ENCODE measurements at regions not wholly inside any gene's neighbourhood (a gene's known extent, or its start where the extent isn't known, plus 50 kb on each side); places are given as distances from the start of the nearest gene placed in this dataset.
"Not testable (repeated sequence)": the region's sequence is repeated elsewhere in the genome, so short reads cannot be mapped to it uniquely, and the experiment has no call there.

- peaks cover 7 to 11% of the 10 kb centered on the region in 2 donors for H3K27me3 Mint-ChIP-seq
- ATAC-seq (replicated peaks) = no peak
These were observed 55.7 kb upstream of the RNPC3 start for GRCh38 chr1:103469801-103470200.

GRCh38 chr1:103467100-103467499, 58.4 kb upstream of the RNPC3 start:
- H3K36me3 Mint-ChIP-seq = no peaks in the 10 kb centered on the region
- ATAC-seq (replicated peaks) (no peak), DNase-seq (no peak)
- H3K27me3 Mint-ChIP-seq = peaks cover 11 to 12% of the 10 kb centered on the region in 2 donors
- H3K4me3 Mint-ChIP-seq = no peak overlapping the region
- no peak overlapping the region for H3K27ac Mint-ChIP-seq
- peaks cover 0 to 4% of the 10 kb centered on the region in 2 donors for H3K9me3 Mint-ChIP-seq
- H3K4me1 Mint-ChIP-seq = no peaks in the 10 kb centered on the region

More at GRCh38 chr1:103469801-103470200, 55.7 kb upstream of the RNPC3 start:
- H3K27ac Mint-ChIP-seq = no peak overlapping the region
- peaks cover 0 to 4% of the 10 kb centered on the region in 2 donors for H3K9me3 Mint-ChIP-seq
- H3K36me3 Mint-ChIP-seq = no peaks in the 10 kb centered on the region
- no peak overlapping the region for H3K4me3 Mint-ChIP-seq
- H3K4me1 Mint-ChIP-seq = no peaks in the 10 kb centered on the region
- no peak for DNase-seq

- Mint-ChIP-seq H3K4me1 (no peaks in the 10 kb centered on the region), H3K9me3 (no peaks in the 10 kb centered on the region), H3K4me3 (no peak overlapping the region), H3K36me3 (no peaks in the 10 kb centered on the region), H3K27ac (no peak overlapping the region), H3K27me3 (peaks cover 0 to 5% of the 10 kb centered on the region in 2 donors)
- DNase-seq (no peak), ATAC-seq (replicated peaks) (peak in 1 of 2 donors; percentile 51)
These were observed 64.1 kb upstream of the RNPC3 start for GRCh38 chr1:103461161-103462105.

- no peak overlapping the region for H3K27ac Mint-ChIP-seq
- H3K36me3 Mint-ChIP-seq = no peaks in the 10 kb centered on the region
- H3K4me3 Mint-ChIP-seq = no peak overlapping the region
- no peak for ATAC-seq (replicated peaks)
- H3K4me1 Mint-ChIP-seq = no peaks in the 10 kb centered on the region
- no peaks in the 10 kb centered on the region for H3K9me3 Mint-ChIP-seq
- H3K27me3 Mint-ChIP-seq = peaks cover 0 to 5% of the 10 kb centered on the region in 2 donors
- DNase-seq = no peak
These were observed 65.0 kb upstream of the RNPC3 start for GRCh38 chr1:103460511-103460910.

- DNase-seq = no peak
- peaks cover 0 to 1% of the 10 kb centered on the region in 2 donors for H3K27me3 Mint-ChIP-seq
- H3K27ac Mint-ChIP-seq = no peak overlapping the region
- no peaks in the 10 kb centered on the region for H3K36me3 Mint-ChIP-seq
- ATAC-seq (replicated peaks) = no peak
- no peak overlapping the region for H3K4me3 Mint-ChIP-seq
- H3K4me1 Mint-ChIP-seq = no peaks in the 10 kb centered on the region
- no peaks in the 10 kb centered on the region for H3K9me3 Mint-ChIP-seq
These were observed 66.2 kb upstream of the RNPC3 start for GRCh38 chr1:103459346-103459745.

GRCh38 chr1:103457886-103458455, 67.5 kb upstream of the RNPC3 start:
- no peak for DNase-seq
- no peaks in the 10 kb centered on the region for H3K4me1 Mint-ChIP-seq
- no peaks in the 10 kb centered on the region for H3K9me3 Mint-ChIP-seq

GRCh38 chr1:103448560-103448959, 76.9 kb upstream of the RNPC3 start:
- H3K9me3 Mint-ChIP-seq = no peaks in the 10 kb centered on the region
- no peaks in the 10 kb centered on the region for H3K4me1 Mint-ChIP-seq
- no peak overlapping the region for H3K27ac Mint-ChIP-seq
- H3K4me3 Mint-ChIP-seq = no peak overlapping the region
- no peaks in the 10 kb centered on the region for H3K27me3 Mint-ChIP-seq
- DNase-seq (no peak), ATAC-seq (replicated peaks) (no peak)
- no peaks in the 10 kb centered on the region for H3K36me3 Mint-ChIP-seq

More at GRCh38 chr1:103457886-103458455, 67.5 kb upstream of the RNPC3 start:
- Mint-ChIP-seq H3K27me3 (no peaks in the 10 kb centered on the region), H3K36me3 (no peaks in the 10 kb centered on the region), H3K27ac (no peak overlapping the region), H3K4me3 (no peak overlapping the region)
- ATAC-seq (replicated peaks) = no peak

- Mint-ChIP-seq H3K36me3 (no peaks in the 10 kb centered on the region), H3K27me3 (no peaks in the 10 kb centered on the region), H3K4me1 (no peaks in the 10 kb centered on the region), H3K27ac (no peak overlapping the region), H3K4me3 (no peak overlapping the region), H3K9me3 (no peaks in the 10 kb centered on the region)
- no peak for DNase-seq
- no peak for ATAC-seq (replicated peaks)
These were observed 78.0 kb upstream of the RNPC3 start for GRCh38 chr1:103447471-103447870.

- H3K27ac Mint-ChIP-seq = no peak overlapping the region
- H3K9me3 Mint-ChIP-seq = peaks cover 0 to under 1% of the 10 kb centered on the region in 2 donors
- DNase-seq (no peak), ATAC-seq (replicated peaks) (no peak)
- no peaks in the 10 kb centered on the region for H3K27me3 Mint-ChIP-seq
- H3K36me3 Mint-ChIP-seq = no peaks in the 10 kb centered on the region
- no peak overlapping the region for H3K4me3 Mint-ChIP-seq
- no peaks in the 10 kb centered on the region for H3K4me1 Mint-ChIP-seq
These were observed 84.2 kb upstream of the RNPC3 start for GRCh38 chr1:103441342-103441741.

GRCh38 chr1:103436568-103437100, 88.9 kb upstream of the RNPC3 start:
- not testable (repeated sequence) for H3K27me3 Mint-ChIP-seq; ATAC-seq (replicated peaks); H3K9me3 Mint-ChIP-seq; H3K27ac Mint-ChIP-seq; H3K36me3 Mint-ChIP-seq; H3K4me3 Mint-ChIP-seq; DNase-seq; H3K4me1 Mint-ChIP-seq

- ATAC-seq (replicated peaks) (no peak), DNase-seq (no peak)
- Mint-ChIP-seq H3K27me3 (no peaks in the 10 kb centered on the region), H3K4me3 (no peak overlapping the region), H3K36me3 (no peaks in the 10 kb centered on the region), H3K27ac (no peak overlapping the region), H3K4me1 (no peaks in the 10 kb centered on the region), H3K9me3 (peaks cover 0 to 2% of the 10 kb centered on the region in 2 donors)
These were observed 90.1 kb upstream of the RNPC3 start for GRCh38 chr1:103435443-103435842.

GRCh38 chr1:103424650-103425049, 100.8 kb upstream of the RNPC3 start:
- Mint-ChIP-seq H3K36me3 (no peaks in the 10 kb centered on the region), H3K27ac (no peak overlapping the region), H3K27me3 (no peaks in the 10 kb centered on the region), H3K9me3 (peaks cover 2 to 8% of the 10 kb centered on the region in 2 donors), H3K4me1 (no peaks in the 10 kb centered on the region), H3K4me3 (no peak overlapping the region)
- ATAC-seq (replicated peaks) (no peak), DNase-seq (no peak)

GRCh38 chr1:103416681-103417286, 108.7 kb upstream of the RNPC3 start:
- H3K4me3 Mint-ChIP-seq = no peak overlapping the region
- no peaks in the 10 kb centered on the region for H3K9me3 Mint-ChIP-seq
- H3K4me1 Mint-ChIP-seq = no peaks in the 10 kb centered on the region
- no peaks in the 10 kb centered on the region for H3K27me3 Mint-ChIP-seq
- ATAC-seq (replicated peaks) (no peak), DNase-seq (no peak)
- H3K36me3 Mint-ChIP-seq = no peaks in the 10 kb centered on the region
- H3K27ac Mint-ChIP-seq = no peak overlapping the region

GRCh38 chr1:103387898-103388297, 137.6 kb upstream of the RNPC3 start:
- H3K36me3 Mint-ChIP-seq = no peaks in the 10 kb centered on the region
- H3K4me3 Mint-ChIP-seq = no peak overlapping the region
- H3K9me3 Mint-ChIP-seq = peaks cover 13 to 16% of the 10 kb centered on the region in 2 donors
- no peak overlapping the region for H3K27ac Mint-ChIP-seq
- H3K27me3 Mint-ChIP-seq = no peaks in the 10 kb centered on the region
- H3K4me1 Mint-ChIP-seq = no peaks in the 10 kb centered on the region
- ATAC-seq (replicated peaks) (no peak), DNase-seq (no peak)

Measured in stimulated activated naive B cell treated with anti-CD40 and anti-IgM and Interleukin-4, amounts not matched to agents 10 μg/mL and 1 μg/mL and 100 μg/mL, for 72 hours (primary cell).